GM12892 (cell line): ENCODE measurements at regions not wholly inside any gene's neighbourhood (a gene's known extent, or its start where the extent isn't known, plus 50 kb on each side); places are given as distances from the start of the nearest gene placed in this dataset.

ENCODE experiments used
- POLR2A ChIP-seq: IDR thresholded peaks from 2 replicates; pipeline ENCODE4 v1.6.1; 2011; ENCODE audit warnings: low read depth, low read length, control low read depth
- POLR2AphosphoS5 ChIP-seq: IDR thresholded peaks from 2 replicates; pipeline ENCODE4 v1.6.1; 2011; ENCODE audit warnings: low read depth, low read length, control low read depth
- TAF1 ChIP-seq: IDR thresholded peaks from 2 replicates; pipeline ENCODE4 v1.6.1; 2011; ENCODE audit warnings: low read depth, mild to moderate bottlenecking, control low read depth, low read length, borderline replicate concordance

DNA sequence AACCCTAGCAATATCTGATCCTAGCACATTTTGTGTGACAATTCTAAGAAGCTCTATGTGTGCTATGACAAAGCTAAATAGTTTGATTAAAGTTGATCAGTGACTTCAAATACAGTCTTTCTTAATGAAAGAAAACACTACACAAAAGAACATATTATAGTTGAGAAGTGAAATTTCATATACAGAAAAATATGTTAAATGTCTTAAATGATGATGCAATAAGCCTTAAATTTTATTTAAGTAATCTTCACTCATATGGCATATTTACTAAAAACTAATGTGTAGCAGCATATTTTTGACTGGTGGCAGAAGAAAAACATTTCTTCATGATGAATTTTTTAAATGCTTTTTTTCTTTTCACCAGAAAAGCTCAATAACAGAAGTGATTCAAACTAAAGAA, 485.5 kb downstream of the TUSC7 start:
- TF ChIP-seq POLR2AphosphoS5 (no peak), POLR2A (no peak), TAF1 (no peak)
